ENCODE measurements at regions not wholly inside any gene's neighbourhood (a gene's known extent, or its start where the extent isn't known, plus 50 kb on each side); places are given as distances from the start of the nearest gene placed in this dataset.

GRCh38 chr12:89769483-89769818 is 60.8 kb upstream of the ATP2B1 start:
- H3K9me3 ChIP-seq (ENCODE audit: control insufficient read depth in 4 of 4, low read length in 3 of 4), result no peaks in the 10 kb centered on the region
- no peak overlapping the region for H3K27ac ChIP-seq (ENCODE audit: low read depth in 1 of 2, low read length in 2 of 2)
- 89% methylated on average over 1 of the region's 1 CpG for WGBS
- no peaks in the 10 kb centered on the region for H3K4me1 ChIP-seq (ENCODE audit: control insufficient read depth in 4 of 4, insufficient read depth in 4 of 4, low read length in 3 of 4)
- H3K27me3 ChIP-seq (ENCODE audit: control insufficient read depth in 4 of 4, insufficient read depth in 4 of 4, low read length in 3 of 4), result no peaks in the 10 kb centered on the region
- no peak overlapping the region for H3K4me3 ChIP-seq (ENCODE audit: low read depth in 1 of 3, low read length in 3 of 3)
- H3K9ac ChIP-seq (ENCODE audit: low read depth in 1 of 2, low read length in 2 of 2), result no peak overlapping the region
- no peak for TF ChIP-seq HNF4A (conservative IDR thresholded peaks at IDR 0.05)
- no peak for TF ChIP-seq FOXA2 (IDR thresholded peaks at IDR 0.05)
- no peak for TF ChIP-seq HNF4G (IDR thresholded peaks at IDR 0.05)
- no peak for TF ChIP-seq JUND (IDR thresholded peaks at IDR 0.05)
- no peak for TF ChIP-seq RAD21 (IDR thresholded peaks at IDR 0.05)
- TF ChIP-seq RXRA (IDR thresholded peaks at IDR 0.05), result no peak
- no peak for TF ChIP-seq FOXA1 (IDR thresholded peaks at IDR 0.05)
- no peak for TF ChIP-seq GABPA (IDR thresholded peaks at IDR 0.05 in 1 of 2, conservative IDR thresholded peaks at IDR 0.05 in 1 of 2)
- no peak for TF ChIP-seq ZBTB33 (IDR thresholded peaks at IDR 0.05)
- no peak for TF ChIP-seq TAF1 (conservative IDR thresholded peaks at IDR 0.05)
- TF ChIP-seq SP1 (IDR thresholded peaks at IDR 0.05), result no peak
- TF ChIP-seq CTCF (IDR thresholded peaks at IDR 0.05; ENCODE audit: low read depth, low read length, missing input control), result no peak
- no peak for TF ChIP-seq MAX (IDR thresholded peaks at IDR 0.05)
- no peak for TF ChIP-seq NR2F2 (IDR thresholded peaks at IDR 0.05)
- TF ChIP-seq YY1 (IDR thresholded peaks at IDR 0.05), result no peak
- no peak for TF ChIP-seq ATF3 (IDR thresholded peaks at IDR 0.05)
- TF ChIP-seq REST (IDR thresholded peaks at IDR 0.05), result no peak
- no peak for TF ChIP-seq EGR1 (IDR thresholded peaks at IDR 0.05; ENCODE audit: low read depth in 2 of 2)
- no peak for DNase-seq (ENCODE audit: low spot score)
- no peaks in the 10 kb centered on the region for H3K36me3 ChIP-seq (ENCODE audit: control insufficient read depth in 4 of 4, insufficient read depth in 3 of 4, low read depth in 1 of 4, low read length in 3 of 4)
